PC-3 (cell line): ENCODE measurements at regions not wholly inside any gene's neighbourhood (a gene's known extent, or its start where the extent isn't known, plus 50 kb on each side); places are given as distances from the start of the nearest gene placed in this dataset.

Experiments
- ATAC-seq: fragments of 200-7000 bp; cut with Tn5 transposase; 2 replicates; pipeline ENCODE4 v1.9.1; 2020; ENCODE audit warnings: mild to moderate bottlenecking, moderate library complexity
- BruUV-seq: library from RNA; stranded (reverse); fragments of 400-500 nt; replicated peaks from 2 replicates; lab custom pipeline; 2021; lab: Mats Ljungman, UMichigan
- CTCF ChIA-PET: fragments of 300-600 bp; sonication (Branson Sonifier 250); formaldehyde crosslinking; loops from one replicate; lab custom pipeline; 2022; ENCODE audit warnings: antibody characterized with exemption; lab: Charles Lee
- POLR2A ChIA-PET: fragments of 300-600 bp; sonication (Branson Sonifier 250); formaldehyde crosslinking; loops from one replicate; lab custom pipeline; 2022; ENCODE audit warnings: antibody characterized with exemption; ENCODE audit not compliant: unreplicated experiment; lab: Charles Lee
- DNase-seq: peaks from one replicate; pipeline ENCODE4 v3.0.0-alpha.2; 2015
- H2AFZ ChIP-seq: fragments of 300-600 bp; sonication (generic); 2 replicates; pipeline ENCODE4 v1.6.0; 2016; ENCODE audit warnings: antibody characterized with exemption, low read length
- H3F3A ChIP-seq: fragments of 300-600 bp; sonication (generic); one replicate; pipeline ENCODE4 v1.6.0; 2017; ENCODE audit warnings: antibody characterized with exemption, low read length, control low read depth, mild to moderate bottlenecking; ENCODE audit not compliant: unreplicated experiment
- H3K27ac ChIP-seq: fragments of 300-600 bp; sonication (generic); 2 replicates; pipeline ENCODE4 v1.5.1; 2016; ENCODE audit warnings: mild to moderate bottlenecking, low read length
- H3K27me3 ChIP-seq: fragments of 300-600 bp; sonication (generic); 2 replicates; pipeline ENCODE4 v1.6.1; 2016; ENCODE audit warnings: low read length, mixed read lengths
- H3K36me3 ChIP-seq: fragments of 300-600 bp; sonication (generic); 2 replicates; pipeline ENCODE4 v1.6.1; 2016; ENCODE audit warnings: low read depth, mixed run types, low read length, mixed read lengths
- H3K4me1 ChIP-seq: fragments of 300-600 bp; sonication (generic); 2 replicates; pipeline ENCODE4 v1.5.1; 2016; ENCODE audit warnings: low read length; ENCODE audit not compliant: insufficient read depth
- H3K4me2 ChIP-seq: fragments of 300-600 bp; sonication (generic); 2 replicates; pipeline ENCODE4 v1.6.0; 2016; ENCODE audit warnings: low read length
- H3K4me3 ChIP-seq: fragments of 300-600 bp; sonication (generic); 2 replicates; pipeline ENCODE4 v1.5.1; 2016; ENCODE audit warnings: mild to moderate bottlenecking, low read length, mixed read lengths
- H3K79me2 ChIP-seq: fragments of 300-600 bp; sonication (generic); 2 replicates; pipeline ENCODE4 v1.6.1; 2017; ENCODE audit warnings: low read length, mixed read lengths
- H3K9ac ChIP-seq: fragments of 300-600 bp; sonication (generic); 2 replicates; pipeline ENCODE4 v1.6.0; 2016; ENCODE audit warnings: mild to moderate bottlenecking, low read length
- H3K9me2 ChIP-seq: fragments of 300-600 bp; sonication (generic); replicated peaks from 2 replicates; pipeline ENCODE4 v1.6.1; 2016; ENCODE audit warnings: mixed run types, low read length, mixed read lengths
- H3K9me3 ChIP-seq: fragments of 300-600 bp; sonication (generic); 2 replicates; pipeline ENCODE4 v1.6.1; 2016; ENCODE audit warnings: low read length, mixed read lengths
- H4K20me1 ChIP-seq: fragments of 300-600 bp; sonication (generic); 2 replicates; pipeline ENCODE4 v1.6.1; 2016; ENCODE audit warnings: low read length, mixed read lengths
- EZH2 ChIP-seq: fragments of 300-600 bp; sonication (generic); IDR thresholded peaks from one replicate; pipeline ENCODE4 v1.6.1; 2017; ENCODE audit warnings: antibody characterized with exemption, mild to moderate bottlenecking, low read length; ENCODE audit not compliant: unreplicated experiment
- EZH2phosphoT487 ChIP-seq: fragments of 300-600 bp; sonication (generic); IDR thresholded peaks from 2 replicates; pipeline ENCODE4 v1.6.1; 2018; ENCODE audit warnings: mild to moderate bottlenecking, antibody characterized with exemption, low read length, borderline replicate concordance
- intact Hi-C: fragments of 100-400 bp; cut with micrococcal nuclease; formaldehyde crosslinking; loops from 2 replicates; pipeline ENCODE4 v1.9.0; 2023
- TF ChIP-seq, protein P1 (sequence below): fragments of 300-600 bp; sonication (generic); conservative IDR thresholded peaks from 2 replicates; pipeline ENCODE4 v1.5.1; 2017; ENCODE audit warnings: antibody characterized with exemption, low read depth, mild to moderate bottlenecking, low read length

GRCh38 chr11:121793916-121794315, 322.1 kb downstream of the BLID start:
- ChIA-PET CTCF (no interaction called here), POLR2A (no interaction called here)
- Histone ChIP-seq H3K4me2 (no peak overlapping the region), H2AFZ (no peak overlapping the region), H3F3A (no peaks in the 10 kb centered on the region), H3K9me2 (peaks cover 3% of the 10 kb centered on the region; the same call in 1 of the 2 replicates), H3K27me3 (no peaks in the 10 kb centered on the region), H3K9ac (no peak overlapping the region), H4K20me1 (no peaks in the 10 kb centered on the region), H3K4me1 (no peaks in the 10 kb centered on the region), H3K36me3 (no peaks in the 10 kb centered on the region), H3K27ac (no peak overlapping the region), H3K9me3 (no peaks in the 10 kb centered on the region), H3K4me3 (no peak overlapping the region), H3K79me2 (no peaks in the 10 kb centered on the region)
- ATAC-seq, result no peak
- DNase-seq, result no peak
- intact Hi-C loops, result no loop called here
- no TSS peak for BruUV-seq
- TF ChIP-seq EZH2 (no peak), EZH2phosphoT487 (no peak)
- TF ChIP-seq, protein P1, sequence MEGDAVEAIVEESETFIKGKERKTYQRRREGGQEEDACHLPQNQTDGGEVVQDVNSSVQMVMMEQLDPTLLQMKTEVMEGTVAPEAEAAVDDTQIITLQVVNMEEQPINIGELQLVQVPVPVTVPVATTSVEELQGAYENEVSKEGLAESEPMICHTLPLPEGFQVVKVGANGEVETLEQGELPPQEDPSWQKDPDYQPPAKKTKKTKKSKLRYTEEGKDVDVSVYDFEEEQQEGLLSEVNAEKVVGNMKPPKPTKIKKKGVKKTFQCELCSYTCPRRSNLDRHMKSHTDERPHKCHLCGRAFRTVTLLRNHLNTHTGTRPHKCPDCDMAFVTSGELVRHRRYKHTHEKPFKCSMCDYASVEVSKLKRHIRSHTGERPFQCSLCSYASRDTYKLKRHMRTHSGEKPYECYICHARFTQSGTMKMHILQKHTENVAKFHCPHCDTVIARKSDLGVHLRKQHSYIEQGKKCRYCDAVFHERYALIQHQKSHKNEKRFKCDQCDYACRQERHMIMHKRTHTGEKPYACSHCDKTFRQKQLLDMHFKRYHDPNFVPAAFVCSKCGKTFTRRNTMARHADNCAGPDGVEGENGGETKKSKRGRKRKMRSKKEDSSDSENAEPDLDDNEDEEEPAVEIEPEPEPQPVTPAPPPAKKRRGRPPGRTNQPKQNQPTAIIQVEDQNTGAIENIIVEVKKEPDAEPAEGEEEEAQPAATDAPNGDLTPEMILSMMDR, result no peak

- TF ChIP-seq, protein P1, result no peak
- no peak for TF ChIP-seq EZH2
- no peak for TF ChIP-seq EZH2phosphoT487
- no peak for DNase-seq
- H4K20me1 ChIP-seq, result no peaks in the 10 kb centered on the region
- CTCF ChIA-PET, result no interaction called here
- no peaks in the 10 kb centered on the region for H3K9me3 ChIP-seq
- no peak overlapping the region for H3K27ac ChIP-seq
- no peak overlapping the region for H3K4me2 ChIP-seq
- H3K9me2 ChIP-seq, result peaks cover 3% of the 10 kb centered on the region; the same call in 1 of the 2 replicates
- no peaks in the 10 kb centered on the region for H3K79me2 ChIP-seq
- H2AFZ ChIP-seq, result no peak overlapping the region
- H3K4me3 ChIP-seq, result no peak overlapping the region
- no peaks in the 10 kb centered on the region for H3K4me1 ChIP-seq
- H3K27me3 ChIP-seq, result no peaks in the 10 kb centered on the region
- no peak overlapping the region for H3K9ac ChIP-seq
- H3K36me3 ChIP-seq, result no peaks in the 10 kb centered on the region
- intact Hi-C loops, result no loop called here
- no TSS peak for BruUV-seq
- POLR2A ChIA-PET, result no interaction called here
- no peak for ATAC-seq
- H3F3A ChIP-seq, result no peaks in the 10 kb centered on the region
These were observed 322.7 kb downstream of the BLID start for GRCh38 chr11:121793291-121793690.

DNA sequence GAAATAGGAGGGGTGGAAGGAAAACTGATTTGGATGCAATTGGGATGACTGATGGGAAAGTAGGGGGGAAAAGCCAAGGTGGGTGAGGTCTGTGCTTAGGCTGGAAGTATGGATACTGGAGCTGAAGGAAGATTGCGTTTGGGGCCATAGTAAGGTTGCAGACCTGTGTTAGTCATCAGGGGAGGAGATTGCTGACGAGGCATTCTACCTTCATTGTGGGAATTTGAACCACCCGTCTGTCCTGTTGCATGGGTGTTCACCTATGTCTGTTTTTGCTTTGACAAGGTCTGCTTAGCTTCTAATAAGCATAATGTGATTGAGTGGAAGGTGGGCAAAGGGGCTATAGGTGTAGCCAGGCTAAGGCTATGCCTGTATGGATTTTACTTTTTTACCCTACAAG, 323.8 kb downstream of the BLID start:
- H3K4me2 ChIP-seq, result no peak overlapping the region
- H3K27me3 ChIP-seq, result no peaks in the 10 kb centered on the region
- no peak overlapping the region for H3K4me3 ChIP-seq
- H3K27ac ChIP-seq, result no peak overlapping the region
- H3K9ac ChIP-seq, result no peak overlapping the region
- H2AFZ ChIP-seq, result no peak overlapping the region
- no peak for ATAC-seq
- H3K4me1 ChIP-seq, result no peaks in the 10 kb centered on the region
- no peaks in the 10 kb centered on the region for H3K9me3 ChIP-seq
- peaks cover 3% of the 10 kb centered on the region; the same call in 1 of the 2 replicates for H3K9me2 ChIP-seq
- H4K20me1 ChIP-seq, result no peaks in the 10 kb centered on the region
- no TSS peak for BruUV-seq
- TF ChIP-seq EZH2phosphoT487 (no peak), EZH2 (no peak)
- TF ChIP-seq, protein P1, result no peak
- no peaks in the 10 kb centered on the region for H3K36me3 ChIP-seq
- intact Hi-C loops, result no loop called here
- no peaks in the 10 kb centered on the region for H3K79me2 ChIP-seq
- H3F3A ChIP-seq, result no peaks in the 10 kb centered on the region
- DNase-seq, result no peak
- ChIA-PET CTCF (no interaction called here), POLR2A (no interaction called here)
